B cell (primary cell): ENCODE measurements at regions not wholly inside any gene's neighbourhood (a gene's known extent, or its start where the extent isn't known, plus 50 kb on each side); places are given as distances from the start of the nearest gene placed in this dataset.

Experiments
- EZH2 ChIP-seq: IDR thresholded peaks from 2 replicates; pipeline ENCODE4 v1.6.1; 2012; ENCODE audit warnings: borderline replicate concordance, low read depth, mild to moderate bottlenecking, moderate library complexity, low read length; ENCODE audit not compliant: insufficient read depth, poor library complexity, severe bottlenecking
- TF ChIP-seq, protein P1 (sequence below): fragments of 200-600 bp; IDR thresholded peaks from one replicate; pipeline ENCODE4 v1.8.0; 2022; ENCODE audit warnings: antibody characterized with exemption, mild to moderate bottlenecking

DNA sequence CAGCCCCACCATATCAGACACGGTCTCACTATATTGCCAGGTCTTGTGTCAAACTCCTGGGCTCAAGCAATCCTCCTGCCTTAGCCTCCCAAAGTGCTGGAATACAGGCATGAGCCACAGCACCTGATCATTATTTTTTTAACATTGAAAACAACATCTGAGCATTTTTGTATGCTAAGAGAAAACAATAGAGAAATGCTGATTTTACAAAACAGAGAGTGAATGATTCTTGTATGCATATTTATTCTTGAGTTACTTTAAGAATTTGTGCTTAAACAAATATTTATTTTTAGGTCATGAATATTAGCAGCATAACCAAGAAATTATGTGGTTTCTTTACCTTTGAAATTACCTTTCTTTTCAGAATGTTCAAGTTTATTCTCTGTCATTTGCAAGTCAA, 81.8 kb upstream of the KITLG start:
- TF ChIP-seq, protein P1, sequence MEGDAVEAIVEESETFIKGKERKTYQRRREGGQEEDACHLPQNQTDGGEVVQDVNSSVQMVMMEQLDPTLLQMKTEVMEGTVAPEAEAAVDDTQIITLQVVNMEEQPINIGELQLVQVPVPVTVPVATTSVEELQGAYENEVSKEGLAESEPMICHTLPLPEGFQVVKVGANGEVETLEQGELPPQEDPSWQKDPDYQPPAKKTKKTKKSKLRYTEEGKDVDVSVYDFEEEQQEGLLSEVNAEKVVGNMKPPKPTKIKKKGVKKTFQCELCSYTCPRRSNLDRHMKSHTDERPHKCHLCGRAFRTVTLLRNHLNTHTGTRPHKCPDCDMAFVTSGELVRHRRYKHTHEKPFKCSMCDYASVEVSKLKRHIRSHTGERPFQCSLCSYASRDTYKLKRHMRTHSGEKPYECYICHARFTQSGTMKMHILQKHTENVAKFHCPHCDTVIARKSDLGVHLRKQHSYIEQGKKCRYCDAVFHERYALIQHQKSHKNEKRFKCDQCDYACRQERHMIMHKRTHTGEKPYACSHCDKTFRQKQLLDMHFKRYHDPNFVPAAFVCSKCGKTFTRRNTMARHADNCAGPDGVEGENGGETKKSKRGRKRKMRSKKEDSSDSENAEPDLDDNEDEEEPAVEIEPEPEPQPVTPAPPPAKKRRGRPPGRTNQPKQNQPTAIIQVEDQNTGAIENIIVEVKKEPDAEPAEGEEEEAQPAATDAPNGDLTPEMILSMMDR: no peak
- no peak for TF ChIP-seq EZH2
